ENCODE measurements at regions not wholly inside any gene's neighbourhood (a gene's known extent, or its start where the extent isn't known, plus 50 kb on each side); places are given as distances from the start of the nearest gene placed in this dataset.
A peak's percentile ranks its signal among the peaks of the same experiment; 100 is the strongest.

DNA sequence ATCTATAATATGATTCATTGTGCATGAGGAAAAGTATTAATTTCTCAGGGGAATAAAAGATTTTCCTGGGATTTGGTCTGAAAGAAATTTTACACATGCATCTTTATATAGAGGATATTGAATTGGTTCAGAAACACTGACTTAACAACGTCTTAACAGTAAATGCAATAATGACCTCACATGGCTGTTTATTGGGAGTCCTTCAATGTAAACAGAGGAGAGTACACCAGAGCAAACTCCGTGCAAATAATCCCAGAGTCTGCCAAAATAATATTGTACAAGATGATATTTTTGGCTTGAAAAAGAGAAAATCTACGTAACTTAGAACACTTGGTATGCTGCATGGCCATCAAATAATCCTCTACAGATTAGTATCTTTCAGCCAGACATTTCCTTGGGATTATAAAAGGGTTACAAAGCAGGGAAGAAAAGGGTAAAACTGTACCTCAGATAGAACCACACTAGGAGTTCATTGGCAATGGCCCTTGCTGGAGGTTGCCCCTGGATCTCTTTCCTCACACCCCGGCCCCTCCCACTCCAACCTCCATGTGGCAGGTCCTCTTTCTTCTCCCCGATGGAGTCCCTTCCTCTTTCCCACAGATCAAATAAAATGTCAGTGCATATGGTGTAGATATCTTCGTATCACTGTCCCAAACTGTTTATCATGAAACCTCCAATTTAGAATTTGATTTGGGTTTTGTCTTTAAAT, 196.4 kb downstream of the EVX1 start:
- TF ChIP-seq, protein P1, sequence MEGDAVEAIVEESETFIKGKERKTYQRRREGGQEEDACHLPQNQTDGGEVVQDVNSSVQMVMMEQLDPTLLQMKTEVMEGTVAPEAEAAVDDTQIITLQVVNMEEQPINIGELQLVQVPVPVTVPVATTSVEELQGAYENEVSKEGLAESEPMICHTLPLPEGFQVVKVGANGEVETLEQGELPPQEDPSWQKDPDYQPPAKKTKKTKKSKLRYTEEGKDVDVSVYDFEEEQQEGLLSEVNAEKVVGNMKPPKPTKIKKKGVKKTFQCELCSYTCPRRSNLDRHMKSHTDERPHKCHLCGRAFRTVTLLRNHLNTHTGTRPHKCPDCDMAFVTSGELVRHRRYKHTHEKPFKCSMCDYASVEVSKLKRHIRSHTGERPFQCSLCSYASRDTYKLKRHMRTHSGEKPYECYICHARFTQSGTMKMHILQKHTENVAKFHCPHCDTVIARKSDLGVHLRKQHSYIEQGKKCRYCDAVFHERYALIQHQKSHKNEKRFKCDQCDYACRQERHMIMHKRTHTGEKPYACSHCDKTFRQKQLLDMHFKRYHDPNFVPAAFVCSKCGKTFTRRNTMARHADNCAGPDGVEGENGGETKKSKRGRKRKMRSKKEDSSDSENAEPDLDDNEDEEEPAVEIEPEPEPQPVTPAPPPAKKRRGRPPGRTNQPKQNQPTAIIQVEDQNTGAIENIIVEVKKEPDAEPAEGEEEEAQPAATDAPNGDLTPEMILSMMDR (IDR thresholded peaks at IDR 0.05; ENCODE audit: insufficient read depth, low read length) = no peak
- TF ChIP-seq, protein P2, sequence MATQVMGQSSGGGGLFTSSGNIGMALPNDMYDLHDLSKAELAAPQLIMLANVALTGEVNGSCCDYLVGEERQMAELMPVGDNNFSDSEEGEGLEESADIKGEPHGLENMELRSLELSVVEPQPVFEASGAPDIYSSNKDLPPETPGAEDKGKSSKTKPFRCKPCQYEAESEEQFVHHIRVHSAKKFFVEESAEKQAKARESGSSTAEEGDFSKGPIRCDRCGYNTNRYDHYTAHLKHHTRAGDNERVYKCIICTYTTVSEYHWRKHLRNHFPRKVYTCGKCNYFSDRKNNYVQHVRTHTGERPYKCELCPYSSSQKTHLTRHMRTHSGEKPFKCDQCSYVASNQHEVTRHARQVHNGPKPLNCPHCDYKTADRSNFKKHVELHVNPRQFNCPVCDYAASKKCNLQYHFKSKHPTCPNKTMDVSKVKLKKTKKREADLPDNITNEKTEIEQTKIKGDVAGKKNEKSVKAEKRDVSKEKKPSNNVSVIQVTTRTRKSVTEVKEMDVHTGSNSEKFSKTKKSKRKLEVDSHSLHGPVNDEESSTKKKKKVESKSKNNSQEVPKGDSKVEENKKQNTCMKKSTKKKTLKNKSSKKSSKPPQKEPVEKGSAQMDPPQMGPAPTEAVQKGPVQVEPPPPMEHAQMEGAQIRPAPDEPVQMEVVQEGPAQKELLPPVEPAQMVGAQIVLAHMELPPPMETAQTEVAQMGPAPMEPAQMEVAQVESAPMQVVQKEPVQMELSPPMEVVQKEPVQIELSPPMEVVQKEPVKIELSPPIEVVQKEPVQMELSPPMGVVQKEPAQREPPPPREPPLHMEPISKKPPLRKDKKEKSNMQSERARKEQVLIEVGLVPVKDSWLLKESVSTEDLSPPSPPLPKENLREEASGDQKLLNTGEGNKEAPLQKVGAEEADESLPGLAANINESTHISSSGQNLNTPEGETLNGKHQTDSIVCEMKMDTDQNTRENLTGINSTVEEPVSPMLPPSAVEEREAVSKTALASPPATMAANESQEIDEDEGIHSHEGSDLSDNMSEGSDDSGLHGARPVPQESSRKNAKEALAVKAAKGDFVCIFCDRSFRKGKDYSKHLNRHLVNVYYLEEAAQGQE (IDR thresholded peaks at IDR 0.05; ENCODE audit: insufficient replicate concordance, low read depth) = no peak
- 0 out of 2 replicates have a peak, but pooled peaks have one; percentile 23 for TF ChIP-seq SPI1 (IDR thresholded peaks at IDR 0.05; ENCODE audit: borderline replicate concordance, low read depth)

Data from HL-60 (cell line).